Stimulated activated CD4-positive, alpha-beta T cell treated with anti-CD3 and anti-CD28 coated beads, Interleukin-12 subunit alpha, Interleukin-12 subunit beta, amount 100 ng/mL, for 48 hours (primary cell): ENCODE measurements at regions not wholly inside any gene's neighbourhood (a gene's known extent, or its start where the extent isn't known, plus 50 kb on each side); places are given as distances from the start of the nearest gene placed in this dataset.
A peak's percentile ranks its signal among the peaks of the same experiment; 100 is the strongest.
"Not testable (repeated sequence)": the region's sequence is repeated elsewhere in the genome, so short reads cannot be mapped to it uniquely, and the experiment has no call there.

Source experiments
- DNase-seq, 3 donors: peaks; one replicate each; pipeline ENCODE4 v3.0.0-alpha.2; 2020; ENCODE audit warnings: low read depth in 2 of 3, low spot score in 1 of 3

GRCh38 chr6:44017307-44017706 is 109.9 kb downstream of the MRPL14 start:
- not testable (repeated sequence) for DNase-seq

GRCh38 chr6:44016131-44016870 is 111.0 kb downstream of the MRPL14 start:
- DNase-seq, result no peak

- DNase-seq, result no peak
Measured at GRCh38 chr6:44012078-44012493, 115.2 kb downstream of the MRPL14 start.

- no peak for DNase-seq
Measured at GRCh38 chr6:44011350-44011920, 115.8 kb downstream of the MRPL14 start.

GRCh38 chr6:44010411-44011349 is 116.6 kb downstream of the MRPL14 start:
- DNase-seq, result no peak

- no peak for DNase-seq
Measured at GRCh38 chr6:44009425-44010321, 117.6 kb downstream of the MRPL14 start.

- DNase-seq, result no peak
Measured at GRCh38 chr6:44008821-44009370, 118.4 kb downstream of the MRPL14 start.

GRCh38 chr6:44007818-44008621 is 119.2 kb downstream of the MRPL14 start:
- no peak for DNase-seq

- DNase-seq, result no peak
Measured at GRCh38 chr6:44006872-44007303, 120.4 kb downstream of the MRPL14 start.

GRCh38 chr6:44006123-44006871 is 121.0 kb downstream of the MRPL14 start:
- DNase-seq, result no peak

GRCh38 chr6:44005507-44005903 is 121.7 kb downstream of the MRPL14 start:
- DNase-seq, result no peak

GRCh38 chr6:44004625-44005506 is 122.4 kb downstream of the MRPL14 start:
- no peak for DNase-seq

GRCh38 chr6:44004136-44004535 is 123.1 kb downstream of the MRPL14 start:
- DNase-seq, result no peak

- no peak for DNase-seq
Measured at GRCh38 chr6:44003345-44004061, 123.7 kb downstream of the MRPL14 start.

- peak; percentile 43 to 50 (median 45) for DNase-seq
Measured at GRCh38 chr6:44002593-44003344, 124.5 kb downstream of the MRPL14 start.

GRCh38 chr6:44002067-44002592 is 125.1 kb downstream of the MRPL14 start:
- no peak for DNase-seq
